GM23338 (cell line): ENCODE measurements at regions not wholly inside any gene's neighbourhood (a gene's known extent, or its start where the extent isn't known, plus 50 kb on each side); places are given as distances from the start of the nearest gene placed in this dataset.

Experiments
- ATAC-seq: fragments of 200-7000 bp; cut with Tn5 transposase; 3 replicates; pipeline ENCODE4 v1.9.1; 2020
- DNase-seq: peaks from one replicate; pipeline ENCODE4 v3.0.0-alpha.2; 2015; ENCODE audit warnings: low spot score
- H2AFZ ChIP-seq: fragments of 200-600 bp; sonication (generic); 2 replicates; pipeline ENCODE4 v1.8.0; 2016; ENCODE audit warnings: antibody characterized with exemption, mild to moderate bottlenecking, moderate library complexity
- H3F3A ChIP-seq: fragments of 200-600 bp; sonication (generic); replicated peaks from 2 replicates; pipeline ENCODE4 v1.8.0; 2017; ENCODE audit warnings: antibody characterized with exemption, mixed run types, low read depth
- H3K27ac ChIP-seq: fragments of 200-600 bp; sonication (generic); 2 replicates; pipeline ENCODE4 v1.6.1; 2016; ENCODE audit warnings: low read depth
- H3K27me3 ChIP-seq: fragments of 200-600 bp; sonication (generic); 2 replicates; pipeline ENCODE4 v1.8.0; 2016; ENCODE audit warnings: mild to moderate bottlenecking, mixed run types, moderate library complexity; ENCODE audit not compliant: insufficient read depth
- H3K36me3 ChIP-seq: fragments of 200-600 bp; sonication (generic); 2 replicates; pipeline ENCODE4 v1.8.0; 2016; ENCODE audit warnings: mild to moderate bottlenecking; ENCODE audit not compliant: insufficient read depth
- H3K4me1 ChIP-seq: fragments of 200-600 bp; sonication (generic); 2 replicates; pipeline ENCODE4 v1.8.0; 2016; ENCODE audit warnings: mild to moderate bottlenecking, moderate library complexity; ENCODE audit not compliant: insufficient read depth
- H3K4me2 ChIP-seq: fragments of 200-600 bp; sonication (generic); 2 replicates; pipeline ENCODE4 v1.7.1; 2017; ENCODE audit warnings: mixed run types
- H3K4me3 ChIP-seq: fragments of 200-600 bp; sonication (generic); 2 replicates; pipeline ENCODE4 v1.6.1; 2016; ENCODE audit warnings: mixed run types
- H3K79me2 ChIP-seq: fragments of 200-600 bp; sonication (generic); replicated peaks from 2 replicates; pipeline ENCODE4 v1.8.0; 2017; ENCODE audit warnings: mild to moderate bottlenecking; ENCODE audit not compliant: insufficient read depth
- H3K9me2 ChIP-seq: fragments of 200-600 bp; sonication (generic); 2 replicates; pipeline ENCODE4 v1.8.0; 2017; ENCODE audit not compliant: insufficient read depth
- H4K20me1 ChIP-seq: fragments of 200-600 bp; sonication (generic); replicated peaks from 2 replicates; pipeline ENCODE4 v1.8.0; 2017; ENCODE audit warnings: mild to moderate bottlenecking; ENCODE audit not compliant: insufficient read depth
- H3K27ac Mint-ChIP-seq: 2 replicates; pipeline ENCODE4 v1.8.0; 2020; ENCODE audit warnings: inconsistent platforms, mild to moderate bottlenecking, moderate library complexity, mixed read lengths
- H3K27me3 Mint-ChIP-seq: 3 replicates; pipeline ENCODE4 v1.8.0; 2022; ENCODE audit warnings: low read depth, mild to moderate bottlenecking, moderate library complexity, mixed read lengths, inconsistent platforms; ENCODE audit not compliant: insufficient read depth, poor library complexity
- H3K36me3 Mint-ChIP-seq: 3 replicates; pipeline ENCODE4 v1.8.0; 2021; ENCODE audit warnings: low read depth, mild to moderate bottlenecking, inconsistent platforms, moderate library complexity, mixed read lengths
- H3K4me1 Mint-ChIP-seq: 3 replicates; pipeline ENCODE4 v1.8.0; 2020; ENCODE audit warnings: mild to moderate bottlenecking, inconsistent platforms, mixed read lengths
- H3K4me3 Mint-ChIP-seq: 3 replicates; pipeline ENCODE4 v1.8.0; 2021; ENCODE audit warnings: moderate library complexity, mild to moderate bottlenecking, inconsistent platforms, mixed read lengths
- H3K9me3 Mint-ChIP-seq: 3 replicates; pipeline ENCODE4 v1.8.0; 2020; ENCODE audit warnings: moderate library complexity, mild to moderate bottlenecking, inconsistent platforms, mixed read lengths
- CREB1 ChIP-seq: fragments of 250-450 bp; sonication (Bioruptor Pico); IDR thresholded peaks from 2 replicates; pipeline ENCODE4 v1.5.0; 2020; ENCODE audit warnings: low read depth, mild to moderate bottlenecking, moderate library complexity
- CTCF ChIP-seq, 2 experiments: fragments of 200-600 bp in 1 of 2; sonication (generic) in 1 of 2; conservative IDR thresholded peaks; 2 replicates each; pipeline versions ENCODE4 v1.5.1 to v1.6.1; 2016 to 2017; ENCODE audit warnings: antibody characterized with exemption in 2 of 2, low read depth in 2 of 2, mild to moderate bottlenecking in 2 of 2, moderate library complexity in 1 of 2
- ETS1 ChIP-seq: IDR thresholded peaks from 2 replicates; pipeline ENCODE4 v1.6.1; 2016; ENCODE audit warnings: antibody characterized with exemption
- EZH2 ChIP-seq: fragments of 200-600 bp; sonication (generic); IDR thresholded peaks from one replicate; pipeline ENCODE4 v1.8.0; 2017; ENCODE audit warnings: antibody characterized with exemption, mild to moderate bottlenecking, low read depth; ENCODE audit not compliant: unreplicated experiment
- EZH2phosphoT487 ChIP-seq: fragments of 200-600 bp; sonication (generic); IDR thresholded peaks from one replicate; pipeline ENCODE4 v1.8.1; 2018; ENCODE audit warnings: antibody characterized with exemption; ENCODE audit not compliant: unreplicated experiment
- JUNB ChIP-seq: IDR thresholded peaks from one replicate; pipeline ENCODE4 v1.6.1; 2016; ENCODE audit warnings: antibody characterized with exemption; ENCODE audit not compliant: unreplicated experiment
- NANOG ChIP-seq: IDR thresholded peaks from 2 replicates; pipeline ENCODE4 v1.6.1; 2016; ENCODE audit warnings: antibody characterized with exemption, borderline replicate concordance
- POLR2AphosphoS5 ChIP-seq: IDR thresholded peaks from 2 replicates; pipeline ENCODE4 v1.6.1; 2016; ENCODE audit warnings: antibody characterized with exemption, low read depth
- REST ChIP-seq: IDR thresholded peaks from one replicate; pipeline ENCODE4 v1.6.1; 2018; ENCODE audit warnings: antibody characterized with exemption; ENCODE audit not compliant: unreplicated experiment
- STAT1 ChIP-seq: IDR thresholded peaks from one replicate; pipeline ENCODE4 v1.6.1; 2016; ENCODE audit warnings: antibody characterized with exemption; ENCODE audit not compliant: unreplicated experiment
- ZNF114 ChIP-seq: fragments of 250-450 bp; sonication (Bioruptor Pico); IDR thresholded peaks from 2 replicates; pipeline ENCODE4 v1.5.0; 2020; ENCODE audit warnings: mild to moderate bottlenecking, moderate library complexity
- ZNF331 ChIP-seq: fragments of 250-450 bp; sonication (Bioruptor Pico); IDR thresholded peaks from 2 replicates; pipeline ENCODE4 v1.5.0; 2020; ENCODE audit warnings: low read depth, mild to moderate bottlenecking, moderate library complexity
- ZNF462 ChIP-seq: fragments of 250-450 bp; sonication (Bioruptor Pico); IDR thresholded peaks from 2 replicates; pipeline ENCODE4 v1.5.0; 2020; ENCODE audit warnings: mild to moderate bottlenecking, moderate library complexity

GRCh38 chr3:116639641-116640040, 69.9 kb upstream of the TUSC7 start:
- H3K4me3 ChIP-seq = no peak overlapping the region
- H3K36me3 ChIP-seq = no peaks in the 10 kb centered on the region
- H3F3A ChIP-seq = no peaks in the 10 kb centered on the region
- no peaks in the 10 kb centered on the region for H3K36me3 Mint-ChIP-seq
- H3K9me2 ChIP-seq = no peaks in the 10 kb centered on the region
- no peak overlapping the region for H2AFZ ChIP-seq
- ATAC-seq (no peak), DNase-seq (no peak)
- H3K4me1 Mint-ChIP-seq = peaks cover 2% of the 10 kb centered on the region; the same call in 1 of the 3 replicates
- H3K79me2 ChIP-seq = no peaks in the 10 kb centered on the region
- H3K9me3 Mint-ChIP-seq = no peaks in the 10 kb centered on the region
- H3K27ac ChIP-seq = no peak overlapping the region
- no peak overlapping the region for H3K4me2 ChIP-seq
- H3K27ac Mint-ChIP-seq = no peak overlapping the region
- H3K27me3 ChIP-seq = no peaks in the 10 kb centered on the region
- peaks cover 2% of the 10 kb centered on the region for H3K27me3 Mint-ChIP-seq
- H3K4me1 ChIP-seq = no peaks in the 10 kb centered on the region
- no peaks in the 10 kb centered on the region for H4K20me1 ChIP-seq
- H3K4me3 Mint-ChIP-seq = no peak overlapping the region
- TF ChIP-seq EZH2 (no peak), ETS1 (no peak), POLR2AphosphoS5 (no peak), REST (no peak), ZNF462 (CRISPR knock-in tag) (no peak), NANOG (no peak), EZH2phosphoT487 (no peak), CTCF (conservative IDR thresholded peaks at IDR 0.05; ENCODE audit: low read depth in 2 of 2) (no peak), CREB1 (CRISPR knock-in tag) (no peak), STAT1 (no peak), ZNF114 (no peak), ZNF331 (CRISPR knock-in tag) (no peak), JUNB (no peak)
